Stimulated activated naive CD4-positive, alpha-beta T cell treated with Interleukin-2 at 50 U/mL for 16 hours (primary cell): ENCODE measurements at regions not wholly inside any gene's neighbourhood (a gene's known extent, or its start where the extent isn't known, plus 50 kb on each side); places are given as distances from the start of the nearest gene placed in this dataset.

Source experiments
- DNase-seq: peaks from one replicate; lab custom pipeline; 2025; lab: John Stamatoyannopoulos, UW

DNA sequence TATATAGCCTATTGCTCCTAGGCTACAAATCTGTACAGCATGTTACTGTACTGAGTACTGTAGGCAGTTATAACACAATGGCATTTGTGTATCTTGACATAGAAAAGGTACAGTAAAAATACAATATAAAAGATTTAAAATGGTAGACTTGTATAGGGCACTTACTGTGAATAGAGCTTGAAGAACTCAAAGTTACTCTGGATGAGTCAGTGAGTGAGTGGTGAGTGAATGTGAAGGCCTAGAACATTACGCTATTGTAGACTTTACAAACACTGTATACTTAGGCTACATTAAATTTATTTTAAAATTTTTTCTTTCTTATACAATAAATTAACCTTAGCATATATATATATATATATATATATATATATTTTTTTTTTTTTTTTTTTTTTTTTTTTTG lies 140.0 kb upstream of the UBE2E1 start:
- no peak for DNase-seq

DNA sequence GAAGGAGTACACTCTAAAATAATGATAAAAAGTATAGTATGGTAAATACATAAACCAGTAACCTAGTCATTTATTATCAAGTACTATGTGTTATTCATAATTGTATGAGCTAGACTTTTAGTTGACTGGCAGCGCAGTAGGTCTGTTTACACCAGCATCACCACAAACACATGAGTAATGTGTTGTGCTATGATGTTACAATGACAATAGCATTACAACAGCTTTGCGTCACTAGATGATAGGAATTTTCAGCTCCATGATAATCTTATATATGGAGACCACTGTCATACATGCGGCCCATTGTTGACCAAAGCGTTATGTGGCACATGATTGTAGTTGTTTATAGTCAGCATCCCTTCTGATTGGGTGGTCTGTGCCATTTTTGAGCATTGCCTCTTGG lies 138.9 kb upstream of the UBE2E1 start:
- no peak for DNase-seq

DNA sequence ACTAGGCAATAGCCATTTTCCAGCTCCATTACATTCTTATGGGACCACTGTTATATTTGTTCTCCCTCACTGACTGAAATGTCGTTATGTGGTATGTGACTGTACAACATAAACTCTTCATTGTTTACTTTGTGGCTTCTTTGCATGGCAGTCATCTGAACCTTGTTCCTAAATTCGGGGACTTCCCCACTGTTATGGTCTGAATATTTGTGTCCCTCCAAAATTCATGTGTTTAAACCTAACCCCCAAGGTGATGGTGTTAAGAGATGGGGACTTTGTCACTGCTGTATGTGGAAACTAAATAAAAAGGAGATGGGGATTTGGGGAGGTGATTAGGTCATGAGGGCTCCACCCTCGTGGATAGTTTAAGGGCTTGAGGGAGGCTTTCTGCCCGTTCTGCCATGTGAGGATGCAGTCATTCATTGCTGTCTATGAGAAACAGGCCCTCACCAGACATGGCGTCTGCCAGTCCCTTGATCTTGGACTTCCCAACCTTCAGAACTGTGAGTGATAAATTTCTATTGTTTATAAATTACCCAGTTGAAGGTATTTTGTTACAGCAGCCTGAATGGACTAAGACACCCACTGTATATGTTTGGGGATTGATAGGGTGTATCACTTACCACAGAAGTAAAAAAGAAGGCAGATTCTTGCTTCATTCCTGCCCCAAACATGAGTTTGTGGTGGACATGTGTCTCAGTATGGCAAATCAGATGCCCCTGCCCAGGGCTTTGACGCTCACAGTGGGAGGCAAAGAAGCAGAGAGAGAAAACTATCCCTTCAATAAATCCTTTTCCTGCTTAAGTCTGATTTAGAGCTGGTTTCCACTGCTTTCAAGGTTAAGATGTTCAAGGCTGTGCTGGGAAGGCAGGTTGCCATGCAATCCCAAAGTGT lies 138.0 kb upstream of the UBE2E1 start:
- no peak for DNase-seq

DNA sequence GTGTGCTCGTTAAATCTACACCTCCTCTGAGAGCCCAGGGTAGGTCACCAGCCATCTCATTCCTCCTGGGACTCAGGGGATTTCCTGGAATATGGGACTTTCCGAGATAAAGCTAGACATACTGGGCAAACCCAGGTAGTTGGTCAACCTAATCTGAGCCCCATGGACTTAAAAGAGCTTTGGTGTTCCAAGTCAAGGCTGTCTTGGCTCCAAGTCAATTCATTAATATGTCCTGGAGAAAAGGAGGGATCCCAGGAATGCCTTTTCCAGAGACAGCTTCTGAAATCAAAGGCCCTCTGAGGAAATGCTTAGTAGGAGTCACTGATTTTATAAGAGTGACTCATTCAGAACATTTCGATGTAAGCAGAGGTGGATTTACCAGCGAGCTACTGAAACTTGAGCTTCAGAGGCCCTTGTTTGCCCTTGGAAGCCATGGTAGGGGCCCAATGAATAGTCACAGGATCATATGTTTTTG lies 137.3 kb upstream of the UBE2E1 start:
- no peak for DNase-seq

DNA sequence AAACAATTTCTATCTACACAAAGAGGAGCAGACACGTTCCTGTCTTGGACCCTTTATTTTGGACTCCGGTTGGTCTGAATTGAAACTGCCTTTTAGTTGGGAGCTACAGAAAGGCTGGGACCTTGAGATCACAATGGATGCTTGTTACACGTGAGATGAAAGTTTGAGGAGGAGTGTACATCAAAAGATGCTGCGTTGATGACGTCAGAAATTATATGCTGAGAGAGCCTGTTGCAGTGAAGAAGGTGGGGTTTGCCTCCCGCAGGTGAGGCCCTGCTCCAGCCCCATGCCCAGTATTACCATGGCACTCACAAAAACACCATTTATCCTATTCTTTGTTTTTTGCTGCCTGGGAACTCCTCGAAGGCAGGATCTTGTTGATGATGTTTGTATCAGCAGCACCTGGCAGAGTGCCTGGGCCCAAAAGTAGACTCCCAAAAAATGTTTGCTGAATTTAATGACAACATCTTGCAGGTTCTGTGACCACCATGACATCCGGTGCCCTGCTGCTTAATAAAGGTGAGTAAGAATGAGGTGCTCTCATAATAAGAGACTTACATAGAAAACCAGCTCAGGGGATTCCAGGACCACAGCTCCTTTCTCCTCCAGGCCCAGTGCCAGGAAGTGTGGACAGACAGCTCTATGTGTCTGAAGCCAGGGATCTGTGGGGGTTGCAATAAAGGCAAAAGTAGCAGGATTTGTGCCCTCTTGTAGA lies 136.1 kb upstream of the UBE2E1 start:
- no peak for DNase-seq

DNA sequence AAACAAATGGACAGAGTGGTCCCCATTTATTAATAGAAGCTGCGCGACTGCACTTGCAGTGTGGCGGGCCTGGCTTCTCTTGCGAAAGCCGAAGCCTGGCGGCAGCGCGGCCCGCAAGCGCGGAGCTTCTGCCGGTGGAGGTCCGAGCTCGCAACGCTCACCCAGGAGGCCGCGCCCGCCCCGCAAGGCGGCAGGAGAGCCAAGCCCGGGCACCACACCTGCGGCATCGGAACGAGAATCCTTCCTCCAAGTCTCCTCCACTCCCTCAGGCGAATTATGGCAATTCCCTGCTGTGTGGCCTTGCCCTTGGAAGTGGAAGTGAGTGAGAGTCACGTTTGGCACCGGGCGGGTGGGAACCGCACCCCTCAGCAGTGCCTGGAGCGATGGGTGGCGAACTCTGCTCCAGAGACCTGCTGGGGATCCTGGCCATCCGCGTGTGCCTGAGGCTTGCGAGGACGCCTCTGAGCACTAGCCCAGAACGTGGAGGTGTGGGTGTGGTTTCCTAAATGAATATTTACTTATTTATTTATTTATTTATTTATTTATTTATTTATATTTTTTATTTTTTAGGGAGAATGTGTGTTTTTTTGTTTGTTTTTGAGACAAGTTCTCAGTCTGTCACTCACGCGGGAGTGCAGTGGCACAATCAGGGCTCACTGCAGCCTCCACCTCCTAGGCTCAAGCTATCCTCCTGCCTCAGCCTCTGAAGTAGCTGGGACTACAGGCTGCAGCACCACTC lies 133.7 kb upstream of the UBE2E1 start:
- DNase-seq, result no peak

DNA sequence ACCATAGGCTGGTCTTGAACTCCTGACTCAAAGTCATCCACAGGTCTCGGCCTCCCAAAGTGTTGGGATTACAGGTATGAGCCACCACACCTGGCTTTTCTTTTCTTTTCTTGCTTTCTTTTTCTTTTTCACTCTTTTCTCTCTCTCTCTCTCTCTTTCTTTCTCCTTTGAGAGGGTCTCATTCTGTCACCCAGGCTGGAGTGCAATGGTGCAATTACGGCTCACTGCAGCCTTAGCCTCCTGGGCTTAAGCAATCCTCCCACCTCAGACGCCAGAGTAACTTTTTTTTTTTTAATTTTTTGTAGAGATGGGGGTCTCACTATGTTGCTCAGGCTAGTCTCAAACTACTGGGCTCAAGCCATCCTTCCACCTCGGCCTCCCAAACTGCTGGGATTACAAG lies 133.1 kb upstream of the UBE2E1 start:
- no peak for DNase-seq

DNA sequence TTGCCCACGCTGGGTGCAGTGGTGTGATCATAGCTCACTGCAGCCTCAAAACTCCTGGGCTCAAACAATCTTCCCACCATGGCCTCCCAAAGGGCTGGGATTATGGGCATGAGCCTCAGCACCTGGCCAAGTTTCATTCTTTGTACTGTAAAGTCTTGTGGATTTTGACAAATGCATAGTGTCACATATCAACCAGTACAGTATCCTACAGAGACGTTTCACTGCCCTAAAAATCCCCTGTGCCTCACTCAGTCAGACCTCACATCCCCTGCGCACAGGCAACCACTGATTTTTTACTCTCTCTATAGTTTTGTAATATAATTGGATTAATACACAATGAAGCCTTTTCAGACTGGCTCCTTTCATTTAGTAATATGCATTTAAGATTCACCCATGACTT lies 130.7 kb upstream of the UBE2E1 start:
- DNase-seq, result no peak

DNA sequence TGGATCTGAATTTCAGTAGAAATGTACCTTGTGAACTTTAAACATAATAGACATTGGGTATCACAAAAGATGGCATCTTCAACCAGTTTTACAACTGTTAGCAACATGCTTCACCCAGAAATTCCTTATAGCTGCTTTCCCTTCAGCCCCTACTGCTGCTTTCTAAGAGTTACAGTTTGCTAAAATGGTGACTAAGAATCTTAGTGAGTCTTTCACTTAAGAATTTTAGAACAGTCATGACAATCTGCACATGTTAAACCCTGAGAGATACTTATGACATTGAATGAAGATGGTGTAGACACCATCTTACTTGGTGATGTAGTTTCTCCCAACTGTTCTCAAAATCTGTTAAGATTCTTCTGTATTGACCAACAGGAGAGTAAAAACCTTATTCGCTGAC lies 129.7 kb upstream of the UBE2E1 start:
- DNase-seq, result no peak

DNA sequence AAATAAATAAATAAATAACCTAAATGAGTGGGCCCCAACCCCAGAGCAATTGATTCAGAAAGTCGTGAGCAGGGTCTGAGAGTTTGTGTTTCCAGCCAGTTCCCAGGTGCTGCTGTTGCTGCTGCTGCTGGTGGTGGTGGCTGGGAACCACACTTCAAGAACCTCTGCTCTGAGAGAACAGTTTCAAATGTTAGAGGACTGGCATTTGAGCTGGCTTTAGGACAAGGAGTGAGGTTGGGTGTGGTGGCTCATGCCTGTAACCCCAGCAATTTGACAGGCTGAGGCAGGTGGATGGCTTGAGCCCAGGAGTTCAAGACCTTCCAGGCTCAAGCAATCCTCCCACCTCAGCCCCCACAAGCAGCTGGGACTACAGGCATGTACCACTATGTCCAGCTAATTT lies 123.1 kb upstream of the UBE2E1 start:
- DNase-seq, result no peak

DNA sequence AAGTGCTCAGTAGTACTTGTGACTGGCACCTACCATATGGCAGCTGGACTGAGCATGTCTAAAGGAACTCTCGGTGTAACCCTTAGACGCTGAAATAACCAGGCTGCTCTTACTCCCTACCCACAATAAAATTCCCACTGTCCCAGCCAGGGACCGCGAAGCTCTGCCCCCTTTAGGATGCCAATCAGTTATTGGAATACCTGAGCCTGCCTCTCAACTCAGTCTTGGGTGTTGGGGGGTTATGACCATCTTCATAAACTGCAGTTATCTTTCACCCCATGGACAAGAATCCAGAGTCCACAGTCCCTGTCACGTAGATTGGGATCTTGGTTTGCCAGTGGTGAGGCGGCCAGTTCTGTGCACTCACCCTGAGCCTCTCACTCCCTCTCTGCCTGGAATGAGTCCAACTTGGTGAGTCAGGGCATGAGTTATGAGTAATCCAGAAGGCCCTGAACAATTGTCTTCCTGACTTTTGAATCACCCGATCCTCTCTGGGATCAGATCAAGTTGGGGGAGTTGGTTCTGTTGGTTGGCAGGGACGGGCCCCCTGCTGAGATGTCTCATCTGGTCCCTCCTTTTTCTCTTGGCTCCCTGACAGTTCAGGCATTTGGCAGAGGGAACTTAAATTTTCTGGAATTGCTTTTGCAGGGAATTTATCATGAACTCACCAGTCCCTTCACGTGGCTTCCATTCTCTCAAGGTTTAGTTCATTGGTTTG lies 120.1 kb upstream of the UBE2E1 start:
- DNase-seq, result no peak

DNA sequence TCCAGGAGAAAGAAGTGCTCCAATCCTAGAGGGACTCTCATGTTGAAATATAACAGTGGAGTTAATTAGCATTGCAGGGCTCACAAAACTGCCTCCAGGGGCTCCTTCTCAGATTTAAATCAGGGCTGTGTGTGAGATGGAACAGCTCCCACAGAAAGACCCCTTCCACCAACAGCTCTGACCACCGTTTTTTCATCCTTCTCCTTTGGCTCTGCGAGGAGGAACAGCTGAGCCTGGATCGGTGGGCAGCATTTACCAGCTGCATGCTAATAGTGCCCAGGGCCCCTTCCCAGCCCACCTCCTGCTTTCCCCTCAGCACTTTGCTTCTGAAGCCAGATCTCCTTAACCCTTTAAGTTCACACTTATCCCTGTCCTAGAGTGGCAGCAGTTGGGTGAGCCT lies 119.2 kb upstream of the UBE2E1 start:
- DNase-seq, result no peak

DNA sequence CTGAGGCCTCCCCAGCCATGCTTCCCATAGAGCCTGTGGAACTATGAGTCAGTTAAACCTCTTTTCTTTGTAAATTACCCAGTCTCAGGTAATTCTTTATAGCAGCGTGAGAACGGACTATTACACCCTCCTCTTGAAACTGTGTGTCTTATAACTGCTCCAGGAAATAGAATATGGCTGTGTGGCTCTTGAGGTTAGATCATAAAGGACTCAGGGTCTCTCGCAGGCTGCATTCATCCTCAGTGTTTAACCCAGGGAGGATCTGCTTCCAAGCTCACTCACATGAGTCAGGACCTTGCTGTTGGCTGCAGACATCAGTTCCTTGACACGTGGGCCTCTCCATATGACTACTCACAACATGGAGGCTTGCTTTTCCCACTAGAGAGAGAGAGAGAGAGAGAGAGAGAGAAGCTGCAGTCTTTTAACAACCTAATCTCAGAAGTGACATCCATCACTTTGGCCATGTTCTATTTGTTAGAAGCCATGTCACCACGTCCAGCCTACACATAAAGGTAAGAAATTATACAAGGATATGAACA lies 114.3 kb upstream of the UBE2E1 start:
- no peak for DNase-seq

DNA sequence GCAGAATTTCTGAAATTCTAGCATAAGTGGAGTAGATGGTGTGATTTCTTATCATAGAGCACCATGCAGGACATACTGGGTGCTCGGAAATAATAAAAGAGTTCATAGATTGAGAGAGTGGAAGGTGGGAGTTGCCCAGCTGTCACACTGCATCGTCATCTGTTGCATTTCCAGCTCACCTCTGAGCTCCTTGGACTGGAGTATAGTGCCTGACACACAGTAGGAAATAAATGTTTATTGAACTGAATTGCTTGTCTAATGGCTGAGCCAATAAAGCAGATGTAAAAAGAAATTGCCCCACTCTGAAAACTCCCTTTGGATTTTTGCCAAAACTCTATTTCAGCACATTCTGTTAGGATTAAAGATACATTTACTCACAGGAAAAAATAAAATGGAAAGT lies 108.9 kb upstream of the UBE2E1 start:
- no peak for DNase-seq

DNA sequence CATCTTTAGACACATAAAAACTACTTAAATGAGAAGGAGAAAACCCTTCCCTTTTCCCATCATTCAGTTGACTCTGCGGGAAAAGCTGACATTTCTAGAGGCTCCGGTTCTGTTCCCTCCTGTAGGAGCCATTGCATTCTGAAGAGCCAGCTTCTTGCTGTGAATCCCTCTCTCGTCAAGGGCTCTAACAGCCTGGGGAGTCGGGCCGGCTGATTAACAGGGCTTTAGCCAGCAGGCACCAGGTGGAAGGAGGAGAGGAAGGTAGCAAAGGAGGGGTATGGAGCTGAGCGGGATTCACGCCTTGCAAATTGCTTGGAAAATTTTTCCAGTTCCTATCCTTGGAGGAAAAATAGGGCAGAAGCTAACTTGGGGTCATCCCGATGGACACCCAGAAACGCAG lies 108.3 kb upstream of the UBE2E1 start:
- no peak for DNase-seq

DNA sequence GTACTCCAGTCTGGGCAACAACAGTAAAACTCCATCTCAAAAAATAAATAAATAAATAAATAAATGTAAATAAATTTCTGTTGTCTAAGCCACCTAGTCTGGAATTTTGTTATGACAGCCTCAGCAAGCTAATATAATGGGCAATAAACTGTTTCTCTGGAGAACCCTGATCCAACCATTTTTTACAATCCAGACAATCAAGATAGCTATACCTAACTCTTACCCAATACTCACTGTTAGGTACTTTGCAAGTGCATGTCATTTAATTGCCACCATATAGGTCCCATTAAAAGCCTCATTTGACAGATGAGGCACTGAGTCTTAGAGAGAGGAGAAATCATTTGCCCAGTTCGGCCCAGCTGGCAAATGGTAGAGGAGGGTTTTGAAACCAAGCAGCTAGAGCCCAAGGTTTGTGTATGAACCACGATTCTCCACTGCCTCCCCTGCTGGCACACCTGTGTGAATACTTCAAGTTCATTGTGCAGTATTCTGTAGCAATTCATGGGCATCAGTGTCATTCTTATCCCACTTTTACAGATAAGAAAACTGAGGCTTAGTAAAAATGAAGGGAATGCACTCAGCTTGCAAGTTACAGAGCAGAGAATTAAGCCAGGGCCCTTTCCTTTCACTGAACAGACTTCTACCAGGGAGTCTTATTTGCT lies 107.0 kb upstream of the UBE2E1 start:
- DNase-seq, result no peak

DNA sequence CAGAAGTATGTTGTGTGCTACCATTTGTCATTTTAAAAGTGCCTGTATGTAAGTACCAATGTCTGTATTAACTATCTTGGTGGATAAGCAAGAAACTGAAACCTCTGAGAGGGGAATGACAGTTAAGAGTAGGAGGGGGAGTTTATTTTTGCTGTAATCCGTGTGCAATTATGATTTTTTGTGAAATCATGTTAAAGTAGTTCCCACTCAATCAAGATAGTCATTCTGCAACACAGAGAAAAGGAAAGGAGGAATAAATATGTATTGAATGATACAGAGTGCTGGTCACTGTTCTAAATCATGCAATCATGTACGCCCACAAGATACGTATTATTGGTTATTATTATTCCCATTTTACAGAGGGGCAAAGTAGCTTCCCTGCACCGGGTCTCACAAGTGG lies 105.1 kb upstream of the UBE2E1 start:
- no peak for DNase-seq

DNA sequence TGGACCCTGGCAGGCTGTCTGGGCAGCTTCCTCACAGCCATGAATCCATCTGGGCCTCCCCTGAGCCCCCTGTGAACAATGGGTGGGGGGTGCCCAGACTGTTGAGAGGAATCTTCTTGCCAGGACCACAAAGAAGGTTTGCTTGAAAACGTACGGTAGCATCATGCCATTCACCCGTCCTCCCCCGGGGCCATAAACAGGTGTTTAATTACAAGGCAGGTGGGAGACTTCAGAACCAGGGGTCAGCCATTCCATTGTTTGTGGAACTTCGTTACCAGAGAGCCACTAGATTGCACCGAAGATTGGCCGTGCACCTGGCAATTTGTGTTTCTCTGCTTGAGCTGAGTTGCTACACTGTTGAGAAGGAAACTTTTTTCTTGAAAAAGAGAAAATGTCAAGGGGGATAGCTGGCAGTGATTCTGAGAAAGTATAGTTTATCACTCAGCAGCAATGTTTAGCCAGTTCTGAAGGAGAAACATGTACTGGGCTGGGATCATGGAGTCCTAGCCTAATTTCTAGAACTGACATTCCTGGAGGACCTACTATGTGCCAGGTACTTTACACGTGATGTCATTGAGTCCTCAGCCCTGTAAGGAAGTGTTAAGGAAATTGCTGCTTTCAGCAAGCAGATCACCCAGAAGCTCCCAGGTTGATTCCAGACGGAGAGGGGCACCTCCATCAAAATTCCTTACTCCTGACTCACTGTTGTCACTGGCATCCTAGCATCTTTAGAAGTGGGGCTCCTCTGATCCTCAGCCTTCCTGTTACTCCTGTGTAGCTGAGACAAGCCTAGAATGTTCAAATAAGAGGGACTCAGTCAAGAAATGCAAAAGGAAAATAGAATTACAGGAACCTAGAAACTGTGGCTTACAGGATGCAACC lies 103.8 kb upstream of the UBE2E1 start:
- no peak for DNase-seq

DNA sequence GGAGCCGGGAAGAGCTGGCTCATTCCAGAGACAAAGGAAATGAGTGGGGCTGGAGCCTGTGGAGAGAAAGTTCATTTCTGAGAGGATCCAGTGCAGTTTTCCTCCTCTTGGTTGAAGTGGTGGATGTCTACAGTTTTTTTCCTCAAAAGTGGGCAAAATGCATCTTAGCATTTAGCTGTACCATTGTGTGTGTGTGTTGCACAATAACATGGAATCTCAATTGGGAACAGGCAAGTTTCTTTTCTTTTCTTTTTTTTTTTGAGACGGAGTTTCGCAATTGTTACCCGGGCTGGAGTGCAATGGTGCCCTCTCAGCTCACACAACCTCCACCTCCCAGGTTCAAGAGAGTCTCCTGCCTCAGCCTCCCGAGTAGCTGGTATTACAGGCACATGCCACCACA lies 101.5 kb upstream of the UBE2E1 start:
- DNase-seq, result no peak

DNA sequence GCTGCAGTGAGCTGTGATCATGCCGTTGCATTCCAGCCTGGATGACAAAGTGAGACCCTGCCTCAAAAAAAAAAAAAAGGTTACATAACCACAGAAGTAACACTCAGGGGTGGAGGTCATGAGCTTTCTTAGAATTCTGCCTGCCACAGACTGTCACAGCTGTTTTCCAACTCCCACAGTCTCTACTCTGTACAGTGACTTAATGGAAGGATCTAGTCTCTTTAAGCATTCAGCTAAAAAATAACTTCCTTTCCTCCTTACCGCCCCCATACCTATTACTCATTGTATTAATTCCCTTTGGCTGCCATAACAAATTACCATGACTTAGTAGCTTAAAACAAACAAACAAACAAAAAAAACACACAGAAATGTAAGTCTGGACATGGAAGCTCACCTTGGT lies 99.6 kb upstream of the UBE2E1 start:
- no peak for DNase-seq
